ENCODE measurements at regions not wholly inside any gene's neighbourhood (a gene's known extent, or its start where the extent isn't known, plus 50 kb on each side); places are given as distances from the start of the nearest gene placed in this dataset.

GRCh38 chr12:125228519-125229260, 163.5 kb downstream of the AACS start:
- no peak for DNase-seq

- no peak for DNase-seq
Measured at GRCh38 chr12:125229878-125230530, 164.8 kb downstream of the AACS start.

- no peak for DNase-seq
Measured at GRCh38 chr12:125233319-125233718, 168.1 kb downstream of the AACS start.

GRCh38 chr12:125239563-125239962, 174.3 kb downstream of the AACS start:
- no peak for DNase-seq

- DNase-seq, result no peak
Measured at GRCh38 chr12:125240717-125241116, 175.5 kb downstream of the AACS start.

- no peak for DNase-seq
Measured at GRCh38 chr12:125243811-125244210, 178.6 kb downstream of the AACS start.

GRCh38 chr12:125244338-125244737, 179.1 kb downstream of the AACS start:
- no peak for DNase-seq

GRCh38 chr12:125245581-125246557, 180.6 kb downstream of the AACS start:
- DNase-seq, result no peak

GRCh38 chr12:125247477-125247876, 182.2 kb downstream of the AACS start:
- no peak for DNase-seq

- no peak for DNase-seq
Measured at GRCh38 chr12:125249066-125249824, 184.0 kb downstream of the AACS start.

DNA sequence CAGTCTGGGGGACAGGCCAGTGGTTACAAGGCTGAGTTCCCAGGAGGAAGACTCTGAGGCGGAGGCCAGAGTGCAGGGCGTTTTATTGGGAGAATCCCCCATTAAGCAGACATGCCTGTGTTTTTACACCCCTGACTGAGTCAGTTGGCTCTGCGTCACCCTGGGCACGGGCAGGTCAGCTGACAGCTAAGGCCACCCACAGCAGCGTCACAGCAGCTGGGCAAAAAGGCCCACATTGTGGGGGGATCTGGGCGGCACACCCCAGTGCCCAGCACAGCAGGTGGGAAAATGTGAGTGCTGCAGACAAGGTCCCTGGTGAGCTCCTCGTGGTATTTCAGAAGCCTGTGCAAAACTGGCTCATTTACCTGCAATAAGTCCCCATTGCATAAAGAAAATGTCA, 184.7 kb downstream of the AACS start:
- no peak for DNase-seq

DNA sequence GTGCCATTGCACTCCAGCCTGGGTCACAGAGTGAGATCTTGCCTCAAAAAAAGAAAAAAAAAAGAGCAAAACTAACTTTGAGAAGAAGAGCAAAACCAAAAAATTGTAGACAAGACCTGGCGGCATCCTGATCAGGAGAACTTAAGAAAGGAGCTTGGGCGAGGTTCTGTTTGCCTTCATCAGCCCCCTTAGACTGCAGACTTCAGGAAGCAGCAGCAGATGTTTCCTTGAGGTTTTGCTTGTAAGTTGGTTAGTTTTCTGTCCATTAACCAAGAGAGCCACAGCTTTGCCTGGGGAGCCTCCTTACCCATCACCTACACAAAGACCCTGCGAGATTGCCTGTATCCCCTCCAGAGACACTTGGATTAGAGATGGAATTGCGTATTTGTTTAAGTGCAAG, 189.0 kb downstream of the AACS start:
- DNase-seq, result no peak

GRCh38 chr12:125254856-125255255, 189.6 kb downstream of the AACS start:
- no peak for DNase-seq

GRCh38 chr12:125255935-125256633, 190.8 kb downstream of the AACS start:
- no peak for DNase-seq

GRCh38 chr12:125256634-125256936, 191.3 kb downstream of the AACS start:
- no peak for DNase-seq

GRCh38 chr12:125259178-125259867, 194.1 kb downstream of the AACS start:
- no peak for DNase-seq

DNA sequence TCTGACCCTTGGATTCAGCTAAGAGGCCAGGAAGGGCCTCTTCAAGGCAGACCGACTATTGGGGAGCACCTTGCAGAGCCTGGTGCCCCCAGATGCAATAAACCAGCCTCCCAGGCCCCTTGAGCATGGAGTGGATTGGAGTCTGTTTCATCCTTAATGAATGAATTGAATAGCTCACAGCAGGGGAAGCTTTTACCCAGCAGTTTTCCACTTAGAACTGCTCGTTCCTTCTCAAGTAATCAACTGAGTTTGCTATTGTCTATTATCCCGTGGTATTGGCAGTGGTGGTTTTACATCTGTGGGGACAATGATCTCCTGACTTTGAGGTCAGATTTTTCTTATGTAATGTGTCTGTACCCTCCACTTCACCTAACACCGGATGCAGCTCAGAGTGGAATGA, 197.6 kb downstream of the AACS start:
- DNase-seq, result no peak

DNA sequence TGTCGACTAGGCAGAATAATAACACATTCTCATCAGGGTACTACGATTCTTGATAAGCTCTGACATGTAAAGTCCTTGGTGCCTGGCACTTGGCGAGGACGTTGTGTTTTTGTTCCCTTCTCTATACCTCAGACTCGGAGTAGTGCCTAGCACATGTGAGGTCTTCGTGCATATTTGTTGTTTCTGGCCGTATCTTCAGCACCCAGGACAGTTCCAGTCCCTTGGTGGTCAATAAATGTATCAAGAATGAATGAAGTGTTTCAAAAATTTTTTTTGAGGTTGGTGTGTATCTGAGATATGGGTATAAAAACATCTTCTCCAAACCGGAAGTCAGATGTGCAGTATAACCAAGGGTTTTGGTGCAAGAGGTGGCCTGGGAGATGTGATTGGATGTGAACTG, 198.2 kb downstream of the AACS start:
- DNase-seq, result no peak

DNA sequence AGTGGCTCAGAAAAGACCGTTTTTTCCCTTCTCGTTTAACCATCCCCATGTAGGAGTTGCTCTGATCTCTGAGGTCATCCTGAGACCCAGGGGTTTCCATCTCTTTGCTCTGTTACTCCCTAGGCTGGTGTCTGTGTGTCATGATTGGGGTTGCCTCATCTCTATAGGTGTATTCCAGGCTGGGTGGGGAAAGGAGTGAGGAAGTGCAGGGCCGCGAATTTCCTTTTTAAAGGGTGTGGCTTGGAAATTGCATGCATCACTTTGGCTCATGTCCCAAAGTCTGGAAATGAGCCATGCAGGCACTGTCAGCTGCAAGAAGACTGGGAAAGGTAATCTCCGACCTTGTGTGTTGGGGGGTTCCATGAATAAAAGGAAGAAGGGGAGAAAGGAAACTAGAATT, 201.9 kb downstream of the AACS start:
- DNase-seq, result no peak

DNA sequence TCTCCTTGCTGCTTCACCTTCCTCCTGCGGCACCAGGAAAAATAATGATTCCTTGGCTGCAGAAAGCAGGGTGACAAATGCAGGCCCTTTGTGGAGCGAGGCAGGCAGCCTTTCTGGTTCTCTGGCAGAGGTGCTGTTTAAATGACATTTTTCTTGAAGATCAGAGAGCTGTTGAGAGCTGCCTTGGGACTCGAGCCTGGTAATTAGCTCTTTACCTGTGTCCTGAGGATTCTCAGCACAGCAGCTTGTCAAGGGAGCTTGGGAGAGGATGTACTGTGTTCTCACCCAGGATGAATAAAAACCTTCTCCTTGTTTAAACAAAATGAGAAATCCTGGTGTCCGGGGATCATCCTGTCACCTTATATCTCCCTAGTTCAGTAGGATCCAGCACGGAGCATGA, 204.0 kb downstream of the AACS start:
- DNase-seq, result no peak

DNA sequence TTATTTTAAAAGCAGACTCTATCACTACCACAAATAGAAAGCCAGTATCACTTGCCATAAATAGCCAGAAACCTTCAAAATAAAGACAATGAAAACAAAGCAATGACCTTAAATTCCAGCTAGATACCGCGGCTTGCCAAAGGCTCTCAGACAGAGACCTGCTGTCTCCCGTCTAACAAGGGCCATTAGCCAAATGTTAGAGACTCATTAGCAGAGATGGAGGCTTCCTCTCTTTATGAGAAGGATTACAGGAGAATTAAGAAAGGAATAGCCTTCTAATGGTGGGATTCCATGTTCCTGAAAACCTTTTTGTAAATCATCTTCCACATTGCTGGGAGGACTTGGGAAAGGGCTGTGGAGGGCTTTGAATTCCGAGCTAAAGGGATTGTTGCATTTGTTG, 206.7 kb downstream of the AACS start:
- no peak for DNase-seq
